Endodermal cell (in vitro differentiated cells): ENCODE measurements at regions not wholly inside any gene's neighbourhood (a gene's known extent, or its start where the extent isn't known, plus 50 kb on each side); places are given as distances from the start of the nearest gene placed in this dataset.

Source experiments
- DNase-seq: peaks from one replicate; pipeline ENCODE4 v3.0.0-alpha.2; 2017
- H3K27ac ChIP-seq: 2 replicates; pipeline ENCODE4 v1.5.1; 2013; ENCODE audit warnings: mild to moderate bottlenecking, low read depth, low read length, moderate library complexity
- H3K27me3 ChIP-seq: 2 replicates; pipeline ENCODE4 v1.6.1; 2013; ENCODE audit warnings: mild to moderate bottlenecking, low read length, moderate library complexity; ENCODE audit not compliant: insufficient read depth, control insufficient read depth, poor library complexity, severe bottlenecking
- H3K36me3 ChIP-seq: 2 replicates; pipeline ENCODE4 v1.7.0; 2013; ENCODE audit warnings: mild to moderate bottlenecking, low read length, moderate library complexity; ENCODE audit not compliant: control insufficient read depth, insufficient read depth
- H3K4me1 ChIP-seq: one replicate; pipeline ENCODE4 v1.7.0; 2013; ENCODE audit warnings: low read length; ENCODE audit not compliant: control insufficient read depth, insufficient read depth
- H3K4me3 ChIP-seq: 2 replicates; pipeline ENCODE4 v1.5.1; 2013; ENCODE audit warnings: mild to moderate bottlenecking, low read length, moderate library complexity
- H3K9ac ChIP-seq: 2 replicates; pipeline ENCODE4 v1.6.1; 2013; ENCODE audit warnings: mild to moderate bottlenecking, low read length, moderate library complexity; ENCODE audit not compliant: poor library complexity, severe bottlenecking; ENCODE audit errors: extremely low read depth
- H3K9me3 ChIP-seq: 2 replicates; pipeline ENCODE4 v1.6.1; 2013; ENCODE audit warnings: mild to moderate bottlenecking, low read length, moderate library complexity; ENCODE audit not compliant: control insufficient read depth
- H3K27ac Mint-ChIP-seq: 2 replicates; pipeline ENCODE4 v1.8.0; 2020; ENCODE audit warnings: mixed read lengths
- H3K27me3 Mint-ChIP-seq: 2 replicates; pipeline ENCODE4 v1.8.0; 2021; ENCODE audit warnings: mild to moderate bottlenecking, mixed read lengths; ENCODE audit not compliant: insufficient read depth
- H3K36me3 Mint-ChIP-seq: 2 replicates; pipeline ENCODE4 v1.8.0; 2020; ENCODE audit warnings: low read depth, mixed read lengths
- H3K4me1 Mint-ChIP-seq: 2 replicates; pipeline ENCODE4 v1.8.0; 2020; ENCODE audit warnings: mixed read lengths
- H3K4me3 Mint-ChIP-seq: 2 replicates; pipeline ENCODE4 v1.8.0; 2020; ENCODE audit warnings: mild to moderate bottlenecking, moderate library complexity, mixed read lengths
- H3K9me3 Mint-ChIP-seq: 2 replicates; pipeline ENCODE4 v1.8.0; 2020; ENCODE audit warnings: mild to moderate bottlenecking, mixed read lengths
- WGBS, 2 experiments: methylation state at CpG; one replicate each; pipeline versions ENCODE4 v1.1.5 to v1.1.7; 2013; ENCODE audit warnings: missing lambda C conversion rate in 2 of 2, mixed read lengths in 1 of 2; ENCODE audit not compliant: insufficient coverage in 1 of 2, insufficient read length in 1 of 2; 5-methylcytosine and 5-hydroxymethylcytosine counted together
- TF ChIP-seq, protein P1 (sequence below): fragments of 200-600 bp; sonication (generic); conservative IDR thresholded peaks from 2 replicates; pipeline ENCODE4 v1.5.0; 2021; ENCODE audit warnings: antibody characterized with exemption, mild to moderate bottlenecking

DNA sequence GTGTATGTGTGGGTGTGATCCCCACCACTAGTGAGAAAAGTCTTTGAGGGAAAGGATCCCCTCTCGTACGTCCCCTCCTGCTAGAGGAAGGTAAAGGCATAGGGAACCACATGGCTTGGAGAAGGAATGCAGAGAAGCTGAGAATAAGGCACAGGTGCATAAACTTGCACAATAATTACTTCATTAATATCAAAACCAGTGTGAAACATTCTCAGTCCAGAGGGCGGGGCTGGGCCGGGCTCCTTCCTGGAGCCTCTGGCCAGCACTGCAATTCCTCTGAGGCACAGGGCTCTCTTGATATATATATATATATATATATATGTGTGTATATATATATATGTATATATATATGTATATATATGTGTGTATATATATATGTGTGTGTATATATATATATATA, 162.6 kb downstream of the TSEN15 start:
- WGBS, 2 experiments = 86% methylated on average over 2 of the region's 4 CpGs; no CpG with 5 or more reads in 1 of the 2 experiments
- Histone ChIP-seq H3K4me1 (peaks cover 5% of the 10 kb centered on the region), H3K27me3 (peaks cover 32% of the 10 kb centered on the region), H3K9ac (no peak overlapping the region), H3K27ac (no peak overlapping the region), H3K9me3 (no peaks in the 10 kb centered on the region), H3K4me3 (no peak overlapping the region), H3K36me3 (no peaks in the 10 kb centered on the region)
- H3K4me1 Mint-ChIP-seq = peaks cover 19% of the 10 kb centered on the region
- DNase-seq = no peak
- no peaks in the 10 kb centered on the region for H3K36me3 Mint-ChIP-seq
- no peak overlapping the region for H3K4me3 Mint-ChIP-seq
- H3K27me3 Mint-ChIP-seq = peaks cover 72% of the 10 kb centered on the region
- TF ChIP-seq, protein P1, sequence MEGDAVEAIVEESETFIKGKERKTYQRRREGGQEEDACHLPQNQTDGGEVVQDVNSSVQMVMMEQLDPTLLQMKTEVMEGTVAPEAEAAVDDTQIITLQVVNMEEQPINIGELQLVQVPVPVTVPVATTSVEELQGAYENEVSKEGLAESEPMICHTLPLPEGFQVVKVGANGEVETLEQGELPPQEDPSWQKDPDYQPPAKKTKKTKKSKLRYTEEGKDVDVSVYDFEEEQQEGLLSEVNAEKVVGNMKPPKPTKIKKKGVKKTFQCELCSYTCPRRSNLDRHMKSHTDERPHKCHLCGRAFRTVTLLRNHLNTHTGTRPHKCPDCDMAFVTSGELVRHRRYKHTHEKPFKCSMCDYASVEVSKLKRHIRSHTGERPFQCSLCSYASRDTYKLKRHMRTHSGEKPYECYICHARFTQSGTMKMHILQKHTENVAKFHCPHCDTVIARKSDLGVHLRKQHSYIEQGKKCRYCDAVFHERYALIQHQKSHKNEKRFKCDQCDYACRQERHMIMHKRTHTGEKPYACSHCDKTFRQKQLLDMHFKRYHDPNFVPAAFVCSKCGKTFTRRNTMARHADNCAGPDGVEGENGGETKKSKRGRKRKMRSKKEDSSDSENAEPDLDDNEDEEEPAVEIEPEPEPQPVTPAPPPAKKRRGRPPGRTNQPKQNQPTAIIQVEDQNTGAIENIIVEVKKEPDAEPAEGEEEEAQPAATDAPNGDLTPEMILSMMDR = no peak
- H3K9me3 Mint-ChIP-seq = no peaks in the 10 kb centered on the region
- no peak overlapping the region for H3K27ac Mint-ChIP-seq

DNA sequence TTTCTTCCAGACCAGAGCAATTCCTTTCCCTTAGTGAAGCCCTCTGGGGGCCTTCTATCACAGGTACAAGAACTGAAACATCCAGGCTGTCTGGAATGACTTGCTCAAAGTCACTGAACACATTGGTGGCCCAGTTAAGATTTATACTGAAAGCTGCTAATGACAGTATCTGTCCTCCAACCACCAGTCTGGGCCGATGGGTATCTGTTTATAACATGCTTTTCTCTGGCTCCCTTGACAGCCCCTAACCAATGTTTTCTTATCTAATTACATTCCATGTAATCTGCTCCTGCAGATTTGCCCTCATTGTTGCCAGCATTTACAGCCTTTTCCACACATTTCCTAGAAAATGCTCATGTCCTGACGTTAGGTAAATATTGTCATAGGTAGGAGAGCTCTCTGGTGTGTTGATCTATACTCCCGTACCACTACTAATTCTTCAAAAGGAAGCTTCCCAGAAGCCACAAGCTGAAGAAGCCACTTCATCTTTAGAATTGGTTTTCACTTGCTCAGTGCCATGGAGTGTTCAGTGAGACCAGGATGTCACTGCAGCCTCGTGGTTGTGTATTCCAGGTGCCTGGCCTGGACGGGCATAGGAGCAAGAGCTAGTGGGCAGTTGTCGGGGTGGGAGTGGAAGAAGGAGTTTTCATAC, 163.9 kb downstream of the TSEN15 start:
- Histone ChIP-seq H3K9ac (no peak overlapping the region), H3K9me3 (no peaks in the 10 kb centered on the region), H3K36me3 (no peaks in the 10 kb centered on the region), H3K4me1 (peaks cover 5% of the 10 kb centered on the region), H3K27ac (no peak overlapping the region), H3K27me3 (peaks cover 27% of the 10 kb centered on the region), H3K4me3 (no peak overlapping the region)
- TF ChIP-seq, protein P1 = no peak
- Mint-ChIP-seq H3K9me3 (no peaks in the 10 kb centered on the region), H3K4me1 (peaks cover 24% of the 10 kb centered on the region), H3K27ac (no peak overlapping the region), H3K27me3 (peaks cover 76% of the 10 kb centered on the region), H3K4me3 (no peak overlapping the region), H3K36me3 (no peaks in the 10 kb centered on the region)
- 91 to 100% methylated on average over 3 to 6 of the region's 6 CpGs for WGBS, 2 experiments
- no peak for DNase-seq

DNA sequence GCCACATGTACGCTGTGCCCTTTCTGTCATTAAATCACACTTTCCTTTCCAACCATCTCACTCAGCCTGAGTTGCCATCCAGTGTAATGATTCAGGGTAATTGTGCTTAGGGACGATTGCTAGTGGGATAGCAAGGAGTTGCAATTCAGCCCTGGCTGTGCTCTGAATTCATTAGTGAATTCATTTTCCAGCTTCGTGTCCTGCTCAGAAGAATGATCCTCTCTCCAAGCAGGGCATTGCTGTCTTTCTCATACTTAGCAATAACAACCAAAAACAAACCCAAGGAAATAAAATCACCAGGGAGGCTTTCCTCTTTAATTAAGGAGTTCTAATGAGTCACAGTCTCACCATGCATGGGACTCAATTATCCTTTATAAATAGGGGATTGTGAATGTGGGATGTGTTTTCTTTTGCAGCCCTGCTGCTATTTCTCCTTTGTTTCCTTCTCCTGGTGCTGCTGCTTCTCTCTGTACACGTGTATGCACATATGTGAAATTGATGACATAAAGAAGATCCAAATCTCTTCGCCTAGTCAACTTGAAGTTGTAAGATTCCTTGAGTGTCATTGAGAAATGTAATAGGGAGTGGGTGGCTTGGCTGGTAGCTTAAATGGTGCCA, 167.0 kb downstream of the TSEN15 start:
- DNase-seq = no peak
- no peaks in the 10 kb centered on the region for H3K36me3 Mint-ChIP-seq
- no peak overlapping the region for H3K4me3 ChIP-seq
- H3K4me1 ChIP-seq = peaks cover 5% of the 10 kb centered on the region
- peak overlapping the region; percentile 3 for H3K27ac ChIP-seq
- H3K9me3 ChIP-seq = no peaks in the 10 kb centered on the region
- H3K4me3 Mint-ChIP-seq = no peak overlapping the region
- H3K27ac Mint-ChIP-seq = no peak overlapping the region
- H3K36me3 ChIP-seq = no peaks in the 10 kb centered on the region
- H3K27me3 Mint-ChIP-seq = peaks cover 75% of the 10 kb centered on the region
- peaks cover 26% of the 10 kb centered on the region for H3K27me3 ChIP-seq
- TF ChIP-seq, protein P1 = no peak
- no peak overlapping the region for H3K9ac ChIP-seq
- H3K9me3 Mint-ChIP-seq = no peaks in the 10 kb centered on the region
- WGBS, 2 experiments = 40 to 81% methylated on average over 1 to 5 of the region's 5 CpGs
- H3K4me1 Mint-ChIP-seq = peaks cover 24% of the 10 kb centered on the region
